LNCaP clone FGC (cell line): ENCODE measurements at regions not wholly inside any gene's neighbourhood (a gene's known extent, or its start where the extent isn't known, plus 50 kb on each side); places are given as distances from the start of the nearest gene placed in this dataset.

Experiments used
- DNase-seq: peaks from one replicate; pipeline ENCODE4 v3.0.0-alpha.2; 2011; ENCODE audit warnings: low read depth
- H3K4me3 ChIP-seq: 2 replicates; pipeline ENCODE4 v1.5.1; 2011; ENCODE audit warnings: mild to moderate bottlenecking, low read depth, low read length, control low read depth
- CTCF ChIP-seq: IDR thresholded peaks from 2 replicates; pipeline ENCODE4 v1.5.1; 2012; ENCODE audit warnings: mild to moderate bottlenecking; ENCODE audit not compliant: control insufficient read depth, insufficient read depth; ENCODE audit errors: extremely low read depth

DNA sequence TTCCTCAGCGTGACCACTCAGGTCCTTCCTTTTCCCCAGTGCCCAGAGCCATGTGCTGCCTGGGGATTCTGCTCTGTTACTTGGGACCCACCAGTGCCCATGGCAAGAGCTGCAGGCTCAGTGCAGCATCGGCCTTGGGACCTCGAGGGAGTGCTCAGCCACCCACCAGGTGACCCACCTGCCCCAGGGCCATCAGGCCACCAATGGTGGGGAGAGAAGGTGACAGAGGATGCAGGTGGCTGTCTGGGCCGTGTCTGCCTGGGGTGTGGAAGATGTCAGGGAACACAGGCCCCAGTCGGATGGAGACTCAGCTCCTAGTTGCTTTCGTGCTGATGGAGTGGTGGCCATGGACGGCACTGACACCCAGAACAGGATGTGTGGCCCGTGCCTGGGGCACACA, 104.7 kb upstream of the FAM20C start:
- no peak for DNase-seq
- no peak for TF ChIP-seq CTCF
- H3K4me3 ChIP-seq = no peak overlapping the region

DNA sequence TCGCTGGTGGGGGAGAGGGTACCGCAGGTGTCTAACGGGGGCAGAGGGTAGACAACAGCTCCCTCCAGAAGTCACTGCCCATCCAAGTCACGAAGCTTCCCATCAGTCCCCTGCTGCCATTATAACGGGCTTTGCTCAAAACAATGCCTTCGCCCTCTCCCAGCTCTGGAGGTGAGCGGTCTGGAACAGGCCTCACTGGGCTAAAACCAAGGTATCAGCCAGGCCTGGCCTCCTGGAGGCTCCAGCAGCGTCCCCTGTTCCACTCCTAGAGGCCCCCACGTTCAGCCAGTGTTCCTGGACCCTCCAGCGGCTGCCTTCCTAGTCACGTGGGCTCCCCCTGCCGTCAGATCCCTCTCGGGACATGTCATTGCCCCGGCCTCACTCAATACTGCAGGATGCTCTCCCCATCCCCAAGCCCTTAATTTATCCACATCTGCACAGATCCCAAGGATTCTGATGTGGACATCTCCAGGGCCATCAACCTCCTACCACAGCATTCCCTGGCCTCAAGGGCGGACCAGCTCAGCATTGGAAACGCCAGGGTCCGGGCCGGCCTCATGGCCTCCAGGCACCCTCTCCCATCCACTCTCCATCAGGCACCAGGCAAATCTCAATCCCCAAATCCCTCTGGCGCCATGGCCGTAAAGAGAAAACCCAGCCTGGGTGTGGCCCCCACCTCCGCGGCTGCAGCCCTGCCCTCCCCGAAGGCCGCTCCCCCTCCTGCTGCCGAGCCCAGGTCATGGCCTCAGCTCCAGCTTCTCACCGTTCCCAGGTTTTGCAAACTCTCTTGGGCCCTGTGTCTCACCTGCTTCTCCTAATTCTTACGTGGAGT, 104.1 kb upstream of the FAM20C start:
- no peak; the same call in 1 of the 2 replicates for TF ChIP-seq CTCF
- no peak for DNase-seq
- H3K4me3 ChIP-seq = no peak overlapping the region

GRCh38 chr7:88927-89231, 103.5 kb upstream of the FAM20C start:
- H3K4me3 ChIP-seq = no peak overlapping the region
- no peak for DNase-seq
- TF ChIP-seq CTCF = no peak

DNA sequence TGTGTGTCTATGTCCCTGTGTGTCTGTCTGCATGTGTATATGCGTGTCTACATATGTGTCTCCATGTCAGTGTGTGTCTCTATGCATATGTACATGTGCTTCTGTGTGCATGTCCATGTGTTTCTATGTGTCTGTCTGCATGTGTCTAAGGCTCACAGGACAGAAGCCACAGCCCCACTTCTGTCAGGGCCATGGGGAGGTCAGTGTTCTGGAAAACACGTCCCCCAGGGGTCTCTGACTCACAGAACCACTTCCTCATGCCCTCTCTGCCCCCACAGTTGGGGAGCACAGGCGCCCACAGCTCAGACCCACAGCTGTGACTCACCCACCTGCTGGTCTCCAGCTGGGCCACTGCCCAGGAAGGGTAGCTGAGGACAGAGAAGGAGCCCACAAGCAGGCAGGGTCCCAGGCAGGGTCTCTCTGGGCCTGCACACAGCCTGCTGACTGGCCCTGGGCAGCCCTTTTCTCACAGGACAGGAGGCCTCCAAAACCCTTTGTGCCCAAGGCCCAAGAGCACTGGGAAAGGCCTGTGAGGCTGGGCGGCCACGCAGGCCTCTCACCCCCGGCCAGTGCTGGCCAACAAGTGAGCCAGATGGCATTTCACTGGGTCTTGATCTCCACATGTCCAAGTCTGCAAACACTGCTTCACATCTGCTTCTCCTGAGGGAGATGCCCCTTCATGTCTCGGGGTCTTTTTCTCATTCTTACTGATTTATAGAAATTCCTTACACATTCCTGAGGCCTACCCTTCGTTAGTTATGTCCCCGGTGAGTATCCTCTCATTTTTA, 102.9 kb upstream of the FAM20C start:
- no peak for TF ChIP-seq CTCF
- DNase-seq = no peak

DNA sequence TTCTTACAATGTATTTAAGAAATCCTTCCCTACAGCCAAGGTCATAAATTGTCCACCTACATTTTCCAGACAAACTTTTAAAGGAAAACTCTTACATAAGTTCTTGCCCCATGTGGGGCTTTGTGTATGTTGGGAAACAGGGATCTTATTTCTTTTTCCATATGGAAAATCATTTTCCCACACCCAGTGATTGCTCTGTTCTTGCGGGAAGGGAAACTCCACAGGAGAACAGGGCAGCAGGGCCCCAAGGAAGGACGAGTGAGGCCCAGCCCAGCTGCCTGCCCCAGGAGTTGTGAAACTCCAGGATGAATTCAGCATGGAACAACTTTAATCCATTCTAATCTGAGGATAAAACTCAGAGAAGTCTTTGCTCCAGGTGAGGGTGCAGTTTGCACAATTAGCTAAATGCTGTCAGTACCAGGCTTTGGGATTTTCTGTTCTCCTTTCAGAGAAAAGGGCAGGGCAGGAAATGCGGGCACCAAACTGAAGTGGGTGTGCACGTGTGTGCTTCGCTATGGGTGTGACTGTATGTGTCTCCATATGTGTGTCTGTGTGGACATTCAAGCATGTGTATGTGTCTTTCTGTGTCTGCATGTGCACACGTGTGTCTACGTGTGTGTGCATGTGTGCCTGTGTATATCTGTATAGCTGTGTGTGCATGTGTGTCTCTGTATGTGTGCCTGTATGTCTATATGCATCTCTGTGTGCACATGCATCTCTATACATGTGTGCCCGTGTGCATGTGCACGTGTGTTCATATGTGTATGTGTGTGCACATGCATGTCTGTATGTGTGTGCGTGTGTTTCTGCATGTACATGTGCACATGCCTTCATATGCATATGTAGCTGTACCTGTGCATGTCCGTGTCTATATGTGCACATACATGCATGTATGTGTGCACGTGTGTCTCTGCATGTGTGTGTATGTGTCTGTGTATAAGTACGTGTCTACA, 102.0 kb upstream of the FAM20C start:
- no peak for DNase-seq
- H3K4me3 ChIP-seq = no peak overlapping the region
- no peak for TF ChIP-seq CTCF

More for the DNA sequence above, 102.9 kb upstream of the FAM20C start:
- H3K4me3 ChIP-seq = no peak overlapping the region

- no peak for DNase-seq
- TF ChIP-seq CTCF = no peak
Observed at GRCh38 chr7:91396-92175, 100.8 kb upstream of the FAM20C start.

More at GRCh38 chr7:91396-92175, 100.8 kb upstream of the FAM20C start:
- no peak overlapping the region for H3K4me3 ChIP-seq
